ENCODE measurements at regions not wholly inside any gene's neighbourhood (a gene's known extent, or its start where the extent isn't known, plus 50 kb on each side); places are given as distances from the start of the nearest gene placed in this dataset.
"Not testable (repeated sequence)": the region's sequence is repeated elsewhere in the genome, so short reads cannot be mapped to it uniquely, and the experiment has no call there.

DNA sequence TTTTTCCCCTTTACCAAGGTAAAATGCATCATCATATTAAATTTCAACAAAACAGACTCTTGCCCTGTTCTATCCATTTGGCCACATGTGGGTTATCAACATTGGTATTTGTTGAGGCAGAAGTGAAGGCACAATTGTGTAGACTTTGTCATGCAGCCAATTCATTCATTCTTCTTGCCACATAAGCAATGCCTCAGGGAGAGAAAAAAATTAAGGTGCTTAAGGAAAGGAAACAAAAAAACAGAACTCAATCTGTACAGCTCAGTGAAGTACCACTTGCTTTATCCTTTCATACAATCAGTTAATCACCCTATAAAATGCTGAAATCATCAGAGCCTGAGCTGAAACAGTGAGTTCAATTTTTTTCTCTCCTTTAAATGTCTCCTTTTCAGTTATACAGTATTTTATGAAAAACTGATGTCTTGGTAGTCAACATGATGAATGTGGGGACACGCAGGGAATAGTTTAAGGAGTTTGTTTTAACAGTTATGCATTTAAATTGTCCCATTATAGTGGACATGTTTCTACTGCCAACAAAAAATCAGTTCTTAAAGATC, 588.9 kb downstream of the MFSD1 start:
- DNase-seq, result no peak

- DNase-seq, result not testable (repeated sequence)
Observed at GRCh38 chr3:159397683-159398082, 591.0 kb upstream of the IL12A start.

GRCh38 chr3:159401069-159401468, 587.6 kb upstream of the IL12A start:
- no peak for DNase-seq

DNA sequence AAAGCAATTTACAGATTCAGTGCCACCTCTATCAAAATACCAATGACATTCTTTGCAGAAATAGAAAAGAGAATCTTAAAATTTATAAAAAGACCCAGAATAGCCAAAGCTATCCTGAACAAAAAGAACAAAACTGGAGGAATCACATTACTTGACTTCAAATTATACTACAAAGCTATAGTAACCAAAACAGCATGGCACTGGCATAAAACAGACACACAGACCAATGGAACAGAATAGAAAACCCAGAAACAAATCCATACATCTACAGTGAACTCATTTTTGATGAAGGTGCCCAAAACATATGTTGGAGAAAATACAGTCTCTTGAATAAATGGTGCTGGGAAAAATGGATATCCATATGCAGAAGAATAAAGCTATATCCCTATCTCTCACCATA, 578.9 kb upstream of the IL12A start:
- DNase-seq, result not testable (repeated sequence)

DNA sequence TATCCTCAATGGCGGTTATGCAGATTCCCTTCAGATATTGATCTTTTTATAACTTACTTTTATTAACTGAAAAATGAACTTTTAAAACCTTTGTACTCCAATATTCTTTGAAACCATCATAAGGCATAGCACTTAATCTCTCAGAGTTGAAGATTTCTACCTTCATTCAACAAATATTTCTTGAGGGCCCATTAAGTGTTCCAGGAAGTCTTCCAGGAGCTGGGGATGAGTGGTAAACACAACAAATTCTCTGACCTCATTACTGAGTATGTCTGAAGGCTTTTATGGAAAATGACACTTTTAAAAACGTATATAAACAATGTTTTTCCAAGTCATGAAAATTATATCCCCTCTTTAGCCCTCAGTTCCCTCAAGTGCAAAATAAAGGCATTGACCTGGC, 575.3 kb upstream of the IL12A start:
- no peak for DNase-seq

- DNase-seq, result no peak
Observed at GRCh38 chr3:159416856-159417255, 571.8 kb upstream of the IL12A start.

DNA sequence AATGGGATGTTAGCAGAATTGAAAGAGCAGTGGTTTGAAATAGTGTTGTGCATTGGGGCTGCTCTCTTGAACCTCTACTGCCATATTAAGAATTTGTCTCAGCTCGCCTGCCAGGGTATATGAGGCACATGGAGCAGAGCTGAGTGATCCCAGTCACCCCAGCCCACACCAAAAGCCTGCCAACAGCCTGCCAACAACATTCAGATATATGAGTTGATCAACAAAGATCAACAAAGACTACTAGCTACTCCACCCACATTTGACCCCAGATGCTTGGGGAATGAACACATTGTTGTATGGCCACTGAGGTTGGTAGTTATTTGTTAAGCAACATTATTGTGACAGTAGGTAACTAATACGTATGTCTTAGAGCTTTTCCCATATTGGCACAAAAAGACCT, 570.9 kb upstream of the IL12A start:
- DNase-seq, result no peak

DNA sequence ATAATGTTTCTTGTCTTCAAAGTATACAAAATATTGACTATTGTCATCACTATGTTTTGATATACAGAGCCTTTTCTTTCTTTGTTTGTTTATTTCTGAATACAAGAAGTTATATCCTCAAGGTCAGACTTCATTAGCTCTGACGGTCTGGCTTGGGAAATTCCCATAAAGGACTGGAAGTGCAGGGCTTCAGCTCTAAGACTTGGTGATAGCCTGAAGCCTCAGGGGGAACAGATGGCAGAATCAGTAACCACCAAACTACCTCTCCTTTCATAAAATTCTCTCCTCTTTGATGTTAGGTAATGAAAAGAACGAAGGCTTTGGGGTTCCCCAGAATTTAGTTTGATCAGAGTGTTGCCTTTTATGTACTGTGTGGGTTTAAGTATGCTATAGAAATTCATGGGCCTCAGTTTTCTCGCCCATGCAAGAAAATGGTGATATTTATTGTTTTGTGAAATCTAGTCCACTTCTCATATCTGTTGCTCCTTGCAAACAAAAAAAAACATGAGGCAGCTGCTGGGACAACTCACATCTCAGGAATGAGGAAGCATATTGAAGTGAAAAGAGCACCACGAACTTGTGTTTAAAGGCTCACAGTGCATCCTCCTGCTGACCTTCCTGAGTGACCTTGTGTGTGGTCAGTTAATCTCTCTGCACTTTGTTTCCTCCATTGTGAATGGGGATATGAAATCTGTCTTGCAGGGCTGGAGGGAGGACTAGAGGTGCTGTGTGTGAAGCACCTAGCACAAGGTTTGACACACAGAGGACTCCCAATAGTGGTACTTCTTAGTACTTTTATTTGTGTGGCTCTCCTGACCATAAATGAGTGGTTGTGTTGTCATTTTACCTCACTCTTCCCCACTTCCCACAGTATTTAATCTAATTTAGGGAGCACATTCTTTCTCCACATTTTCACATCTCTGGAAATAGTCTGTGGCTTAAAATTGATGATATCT, 569.8 kb upstream of the IL12A start:
- no peak for DNase-seq

- no peak for DNase-seq
Observed at GRCh38 chr3:159429702-159430101, 558.9 kb upstream of the IL12A start.

DNA sequence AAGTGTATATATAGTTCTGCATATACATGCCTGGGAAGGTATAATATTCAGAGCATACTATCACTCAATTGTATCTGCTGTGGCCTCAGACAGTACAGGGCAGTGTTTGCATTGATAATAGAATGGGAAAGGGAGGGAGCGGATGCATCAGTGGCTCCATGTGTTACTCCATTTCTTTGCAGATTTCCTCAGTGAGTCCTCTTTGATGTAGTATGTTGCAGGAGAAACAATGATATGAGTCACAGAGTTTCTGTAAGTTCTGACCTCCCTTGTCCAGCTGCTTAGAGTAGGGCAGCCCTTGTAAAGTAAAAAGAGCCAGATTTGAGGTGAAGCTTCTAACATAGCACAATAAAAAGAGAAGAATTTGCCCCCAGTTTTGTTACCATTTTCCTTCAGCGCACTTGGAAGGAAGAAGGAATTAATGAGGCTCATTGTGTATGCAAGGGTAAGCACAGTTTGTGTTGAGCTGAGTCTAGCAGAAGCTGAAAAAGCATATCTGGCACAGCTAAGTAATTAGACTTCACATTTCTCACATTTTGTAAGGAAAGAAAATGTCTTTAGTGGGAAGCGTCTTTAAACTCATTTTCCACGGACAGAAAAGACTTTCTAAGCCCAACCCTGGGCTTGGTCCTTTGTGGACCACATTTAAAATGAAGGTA, 555.8 kb upstream of the IL12A start:
- no peak for DNase-seq

GRCh38 chr3:159439346-159439745, 549.3 kb upstream of the IL12A start:
- no peak for DNase-seq

DNA sequence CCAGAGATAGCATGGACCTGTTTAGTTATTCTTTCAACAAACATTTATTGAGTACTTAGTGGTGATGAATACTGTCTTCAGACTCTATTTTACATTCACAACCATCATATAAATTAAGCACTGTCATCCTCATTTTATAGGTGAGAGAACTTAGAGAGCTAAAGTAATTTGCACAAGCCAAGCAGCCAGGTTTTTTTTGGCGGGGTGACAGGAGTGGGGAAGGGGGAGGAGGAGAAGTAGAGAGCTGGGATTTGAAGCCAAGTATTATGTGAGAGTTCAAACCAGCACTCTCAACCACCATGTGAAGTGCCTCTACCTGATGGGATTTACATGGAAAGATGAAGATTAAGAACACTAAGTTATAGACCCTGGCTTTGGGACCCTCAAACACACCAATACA, 547.4 kb upstream of the IL12A start:
- no peak for DNase-seq

GRCh38 chr3:159443266-159443665, 545.4 kb upstream of the IL12A start:
- DNase-seq, result no peak

DNA sequence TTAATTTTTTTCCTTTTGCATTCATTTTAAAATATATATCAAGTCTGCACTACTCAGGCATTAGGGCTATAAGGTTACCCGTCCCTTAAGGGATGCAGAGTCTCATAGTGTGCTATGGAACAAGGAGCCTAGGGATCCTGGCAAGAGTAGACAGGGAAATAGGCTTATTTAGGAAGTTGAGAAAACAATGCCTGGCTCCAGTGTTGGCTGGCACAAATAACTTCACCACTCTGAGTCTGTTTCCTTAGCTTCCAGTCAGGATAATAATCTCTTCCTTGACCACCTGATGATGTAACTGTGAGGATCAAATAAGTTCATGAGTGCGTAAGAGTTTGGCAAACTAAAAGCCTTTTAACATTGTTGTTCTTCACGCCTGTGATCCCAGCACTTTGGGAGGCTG, 540.8 kb upstream of the IL12A start:
- no peak for DNase-seq

GRCh38 chr3:159448902-159449301, 539.7 kb upstream of the IL12A start:
- DNase-seq, result no peak

- no peak for DNase-seq
Observed at GRCh38 chr3:159451067-159451466, 537.6 kb upstream of the IL12A start.

- no peak for DNase-seq
Observed at GRCh38 chr3:159451482-159451881, 537.2 kb upstream of the IL12A start.

- no peak for DNase-seq
Observed at GRCh38 chr3:159453036-159453435, 535.6 kb upstream of the IL12A start.

GRCh38 chr3:159453945-159454344, 534.7 kb upstream of the IL12A start:
- no peak for DNase-seq

- no peak for DNase-seq
Observed at GRCh38 chr3:159455741-159456181, 532.9 kb upstream of the IL12A start.

DNA sequence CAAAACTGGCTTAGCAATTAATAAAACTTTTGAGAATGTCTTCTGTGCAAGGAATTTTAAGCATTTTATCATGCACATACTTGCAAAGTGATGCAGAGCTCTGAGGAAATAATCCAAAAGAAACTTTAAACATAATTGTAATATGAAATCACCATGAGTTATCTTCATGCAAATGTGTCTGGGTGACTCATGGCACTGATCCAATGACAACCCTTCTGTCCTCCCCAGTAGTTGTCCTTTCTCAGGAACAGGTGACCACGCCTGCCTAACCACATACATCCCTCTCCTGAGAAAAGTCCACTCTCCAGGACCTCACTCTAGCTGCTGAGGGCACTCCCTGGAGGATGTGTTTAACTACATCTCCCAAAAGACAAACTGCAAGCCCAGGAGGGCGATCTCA, 530.6 kb upstream of the IL12A start:
- DNase-seq, result no peak

DNA sequence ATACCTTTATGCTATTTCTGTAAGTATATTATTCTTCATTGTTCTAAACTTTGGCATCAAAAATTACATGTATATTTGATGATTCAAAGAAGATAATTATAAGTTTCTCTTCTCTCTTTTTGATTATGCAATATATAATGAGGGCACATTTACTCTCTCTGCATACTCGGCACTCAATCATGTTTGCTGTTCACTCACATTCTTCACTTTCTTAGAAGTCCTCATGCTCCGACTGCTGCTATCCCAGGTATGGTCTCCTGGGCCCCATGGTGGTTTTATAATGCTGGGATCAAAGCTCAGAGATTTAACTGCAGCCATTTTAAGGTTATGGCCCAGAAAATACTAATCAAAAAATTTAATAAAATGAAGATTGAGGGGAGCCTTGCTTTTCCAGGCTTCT, 529.7 kb upstream of the IL12A start:
- DNase-seq, result no peak

- no peak for DNase-seq
Observed at GRCh38 chr3:159472611-159473010, 516.0 kb upstream of the IL12A start.

All from skin of body (tissue), 1 donor.